Gastroesophageal sphincter (tissue), 3 donors: ENCODE measurements at regions not wholly inside any gene's neighbourhood (a gene's known extent, or its start where the extent isn't known, plus 50 kb on each side); places are given as distances from the start of the nearest gene placed in this dataset.

ENCODE experiments used
- CTCF ChIP-seq, 4 experiments: fragments of 200-600 bp in 2 of 4; fragments of 450-650 bp in 2 of 4; sonication (generic) in 1 of 4; IDR thresholded peaks; one replicate each; pipeline ENCODE4 v1.5.1; 2017 to 2019; ENCODE audit warnings: antibody characterized with exemption in 4 of 4, mild to moderate bottlenecking in 2 of 4, moderate library complexity in 2 of 4
- EP300 ChIP-seq: sonication (generic); formaldehyde crosslinking; IDR thresholded peaks from one replicate; pipeline ENCODE4 v1.6.1; 2017; ENCODE audit warnings: antibody characterized with exemption, mild to moderate bottlenecking
- POLR2A ChIP-seq, 2 donors: fragments of 450-650 bp; IDR thresholded peaks; one replicate each; pipeline ENCODE4 v1.6.1; 2017; ENCODE audit warnings: antibody characterized with exemption in 2 of 2, mild to moderate bottlenecking in 2 of 2, moderate library complexity in 1 of 2
- POLR2AphosphoS5 ChIP-seq: sonication (generic); formaldehyde crosslinking; IDR thresholded peaks from one replicate; pipeline ENCODE4 v1.6.1; 2017; ENCODE audit warnings: antibody characterized with exemption

DNA sequence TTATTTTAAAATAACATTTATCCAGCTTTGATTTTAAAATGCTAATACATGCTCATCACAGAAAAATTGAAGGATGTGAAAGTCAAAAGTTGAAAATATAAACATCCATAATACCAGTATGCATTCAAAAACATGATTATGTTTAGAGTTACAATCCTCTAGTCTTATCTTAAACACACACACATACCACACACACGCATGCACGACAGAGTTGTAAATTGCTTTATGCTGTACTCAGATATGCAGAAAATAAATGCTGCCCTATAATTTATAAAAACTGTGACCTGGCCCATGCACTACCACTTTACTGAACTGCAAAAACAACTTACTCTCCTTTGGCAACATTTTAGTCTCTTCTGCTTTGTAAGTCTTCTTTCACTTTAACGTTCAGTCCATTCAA lies 793.0 kb upstream of the FANCL start:
- TF ChIP-seq CTCF (IDR thresholded peaks at IDR 0.05) (no peak), POLR2A (IDR thresholded peaks at IDR 0.05) (no peak), POLR2AphosphoS5 (no peak), EP300 (no peak)
